Endothelial cell (in vitro differentiated cells): ENCODE measurements at regions not wholly inside any gene's neighbourhood (a gene's known extent, or its start where the extent isn't known, plus 50 kb on each side); places are given as distances from the start of the nearest gene placed in this dataset.

Experiments used
- DNase-seq: peaks from one replicate; pipeline ENCODE4 v3.0.0; 2021; ENCODE audit warnings: low spot score
- H3K27ac Mint-ChIP-seq: one replicate; pipeline ENCODE4 v1.8.0; 2021; ENCODE audit warnings: mixed read lengths, inconsistent platforms; ENCODE audit not compliant: unreplicated experiment
- H3K27me3 Mint-ChIP-seq: one replicate; pipeline ENCODE4 v1.8.0; 2021; ENCODE audit warnings: mild to moderate bottlenecking, moderate library complexity, mixed read lengths, inconsistent platforms; ENCODE audit not compliant: unreplicated experiment
- H3K36me3 Mint-ChIP-seq: one replicate; pipeline ENCODE4 v1.8.0; 2021; ENCODE audit warnings: mild to moderate bottlenecking, low read depth, mixed read lengths, inconsistent platforms; ENCODE audit not compliant: unreplicated experiment
- H3K4me1 Mint-ChIP-seq: one replicate; pipeline ENCODE4 v1.8.0; 2021; ENCODE audit warnings: mild to moderate bottlenecking, mixed read lengths, inconsistent platforms; ENCODE audit not compliant: unreplicated experiment
- H3K4me3 Mint-ChIP-seq: one replicate; pipeline ENCODE4 v1.8.0; 2021; ENCODE audit warnings: mild to moderate bottlenecking, mixed read lengths, inconsistent platforms; ENCODE audit not compliant: unreplicated experiment
- H3K9me3 Mint-ChIP-seq: one replicate; pipeline ENCODE4 v1.8.0; 2021; ENCODE audit warnings: mixed read lengths, inconsistent platforms; ENCODE audit not compliant: unreplicated experiment
- CTCF ChIP-seq: fragments of 200-600 bp; sonication (generic); IDR thresholded peaks from one replicate; pipeline ENCODE4 v1.5.0; 2021; ENCODE audit warnings: antibody characterized with exemption; ENCODE audit not compliant: unreplicated experiment

DNA sequence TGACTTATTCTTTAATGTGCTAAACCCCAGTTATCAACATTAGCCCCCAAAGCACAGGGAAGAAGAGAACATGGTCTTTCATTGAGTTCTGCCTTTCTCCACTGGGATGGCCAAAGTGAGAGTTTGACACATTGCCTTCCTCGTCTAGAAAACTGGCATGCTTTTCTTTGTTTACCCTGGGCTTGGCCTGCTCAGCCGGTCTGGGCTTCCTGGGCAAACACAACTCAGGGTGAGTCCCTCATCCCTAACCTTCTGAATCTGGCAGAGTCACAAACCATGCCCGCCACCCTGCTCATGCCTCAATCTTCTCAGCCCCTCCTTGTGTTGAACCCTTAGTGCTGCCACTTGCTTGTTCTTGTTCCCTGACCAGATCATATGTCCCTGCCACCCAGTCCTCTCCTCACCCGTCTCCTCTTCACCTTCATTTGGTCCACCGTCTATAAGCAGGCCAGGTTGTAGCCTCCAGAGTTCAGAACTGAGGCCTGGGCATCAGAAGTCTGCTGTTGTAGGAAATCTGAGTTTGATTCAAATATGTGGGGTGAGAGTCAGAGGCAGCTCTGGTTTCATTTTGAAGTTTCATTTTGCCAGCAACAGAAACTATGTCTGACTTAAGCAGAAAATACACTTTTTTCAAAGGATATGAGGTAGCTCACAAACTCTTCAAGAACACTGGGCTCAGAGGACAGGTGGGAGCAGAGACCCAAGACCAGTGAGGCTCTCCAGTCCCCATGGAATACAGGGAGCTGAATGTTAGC, 217.6 kb downstream of the NDUFS4 start:
- peaks cover 1% of the 10 kb centered on the region for H3K27me3 Mint-ChIP-seq
- no peaks in the 10 kb centered on the region for H3K9me3 Mint-ChIP-seq
- TF ChIP-seq CTCF: no peak
- no peak for DNase-seq
- H3K4me3 Mint-ChIP-seq: no peak overlapping the region
- peak overlapping the region; percentile 11 for H3K27ac Mint-ChIP-seq
- H3K36me3 Mint-ChIP-seq: no peaks in the 10 kb centered on the region
- peaks cover 14% of the 10 kb centered on the region for H3K4me1 Mint-ChIP-seq

DNA sequence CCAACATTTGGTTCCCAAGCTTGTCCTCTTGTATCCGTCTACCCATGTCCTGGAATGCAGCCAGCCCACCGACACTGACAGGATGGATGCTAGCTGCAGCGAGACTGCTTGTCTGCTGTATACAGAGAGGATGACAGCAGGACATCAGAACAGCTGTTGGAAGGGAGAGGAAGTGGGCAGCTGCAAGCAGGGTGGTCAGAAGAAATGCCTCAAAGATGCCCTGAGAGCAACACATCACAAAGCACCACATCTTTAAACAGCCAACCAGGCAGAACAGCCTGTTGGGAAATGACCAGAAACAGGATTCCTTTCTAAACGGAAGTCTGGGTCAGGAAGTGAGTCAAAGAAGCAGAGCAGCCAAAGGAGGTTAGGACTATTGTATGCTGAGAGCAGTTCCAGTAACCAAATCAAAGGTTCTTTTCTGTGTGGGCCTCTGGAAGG, 219.1 kb downstream of the NDUFS4 start:
- H3K4me1 Mint-ChIP-seq: peaks cover 14% of the 10 kb centered on the region
- no peak for TF ChIP-seq CTCF
- H3K27ac Mint-ChIP-seq: peak overlapping the region; percentile 75
- H3K9me3 Mint-ChIP-seq: no peaks in the 10 kb centered on the region
- H3K36me3 Mint-ChIP-seq: no peaks in the 10 kb centered on the region
- peaks cover 1% of the 10 kb centered on the region for H3K27me3 Mint-ChIP-seq
- DNase-seq: peak; percentile 22
- H3K4me3 Mint-ChIP-seq: no peak overlapping the region

DNA sequence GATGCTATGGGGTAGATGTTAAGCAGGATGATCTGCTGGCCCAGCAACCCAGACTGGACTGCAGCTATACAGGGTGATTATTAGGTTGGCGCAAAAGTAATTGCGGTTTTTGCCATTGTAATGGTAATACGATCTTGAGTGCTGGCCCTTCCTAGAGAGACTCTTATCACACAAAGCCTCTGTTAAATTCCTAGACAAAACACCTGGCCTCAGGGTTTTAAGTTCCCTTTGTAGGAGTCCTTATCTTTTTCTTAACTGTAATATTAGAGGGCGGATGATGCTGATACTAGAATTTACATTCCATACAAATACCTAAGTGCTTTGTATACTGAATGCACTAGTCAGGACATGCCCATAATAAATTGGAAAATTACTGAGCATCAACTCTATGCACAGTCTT, 222.2 kb downstream of the NDUFS4 start:
- no peaks in the 10 kb centered on the region for H3K36me3 Mint-ChIP-seq

DNA sequence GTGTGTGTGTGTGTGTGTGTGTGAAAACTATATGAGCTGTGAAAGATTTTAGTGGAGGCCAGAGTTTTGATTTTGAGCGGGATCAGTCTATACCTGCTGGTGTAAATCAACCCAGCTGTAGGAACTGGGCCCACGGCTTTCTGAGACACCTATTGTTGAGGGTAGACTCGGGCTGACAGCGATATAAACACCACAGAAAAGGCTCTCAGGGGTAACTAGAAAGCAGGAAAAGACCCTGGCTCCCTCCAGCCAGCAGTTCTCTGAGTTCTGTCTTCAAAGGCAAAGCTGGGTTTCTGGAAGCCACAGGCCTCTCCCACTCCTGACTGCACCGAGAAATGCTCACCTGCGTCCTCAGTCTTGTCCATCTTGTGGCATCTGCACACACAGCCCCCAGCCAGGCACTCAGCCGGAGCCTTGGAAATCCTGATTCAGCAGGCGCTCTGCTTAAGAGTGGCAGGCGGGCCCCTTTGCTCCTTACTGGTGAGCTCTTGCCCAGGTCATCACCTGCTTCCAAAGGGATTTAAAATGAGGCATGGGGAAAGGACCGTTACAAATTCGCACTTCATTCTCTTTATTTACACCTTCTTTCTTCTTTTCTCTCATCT, 223.3 kb downstream of the NDUFS4 start:
- H3K36me3 Mint-ChIP-seq: no peaks in the 10 kb centered on the region
- no peak overlapping the region for H3K27ac Mint-ChIP-seq
- H3K4me3 Mint-ChIP-seq: no peak overlapping the region
- no peaks in the 10 kb centered on the region for H3K27me3 Mint-ChIP-seq
- peaks cover 11% of the 10 kb centered on the region for H3K4me1 Mint-ChIP-seq
- DNase-seq: no peak
- no peak for TF ChIP-seq CTCF
- H3K9me3 Mint-ChIP-seq: no peaks in the 10 kb centered on the region

More for the DNA sequence above, 222.2 kb downstream of the NDUFS4 start:
- TF ChIP-seq CTCF: no peak
- Mint-ChIP-seq H3K27me3 (no peaks in the 10 kb centered on the region), H3K27ac (no peak overlapping the region), H3K9me3 (no peaks in the 10 kb centered on the region), H3K4me3 (no peak overlapping the region), H3K4me1 (peaks cover 14% of the 10 kb centered on the region)
- DNase-seq: no peak

GRCh38 chr5:53784596-53784995, 224.2 kb downstream of the NDUFS4 start:
- no peaks in the 10 kb centered on the region for H3K36me3 Mint-ChIP-seq
- H3K4me1 Mint-ChIP-seq: peaks cover 8% of the 10 kb centered on the region
- no peak for TF ChIP-seq CTCF
- no peaks in the 10 kb centered on the region for H3K9me3 Mint-ChIP-seq
- H3K4me3 Mint-ChIP-seq: no peak overlapping the region
- DNase-seq: no peak
- no peaks in the 10 kb centered on the region for H3K27me3 Mint-ChIP-seq
- no peak overlapping the region for H3K27ac Mint-ChIP-seq
